Testis (tissue), 2 donors: ENCODE measurements at regions not wholly inside any gene's neighbourhood (a gene's known extent, or its start where the extent isn't known, plus 50 kb on each side); places are given as distances from the start of the nearest gene placed in this dataset.

Source experiments
- CTCF ChIP-seq, 3 experiments: fragments of 450-650 bp in 2 of 3; fragments of 200-600 bp in 1 of 3; sonication (generic) in 1 of 3; IDR thresholded peaks; one replicate each; pipeline ENCODE4 v1.5.1; 2016 to 2019; ENCODE audit warnings: antibody characterized with exemption in 3 of 3, mild to moderate bottlenecking in 2 of 3, moderate library complexity in 1 of 3
- POLR2A ChIP-seq: fragments of 450-650 bp; IDR thresholded peaks from one replicate; pipeline ENCODE4 v1.6.1; 2017; ENCODE audit warnings: antibody characterized with exemption, mild to moderate bottlenecking, moderate library complexity

GRCh38 chr10:130553826-130554225 lies 417.6 kb downstream of the GLRX3 start:
- no peak for TF ChIP-seq CTCF (IDR thresholded peaks at IDR 0.05)
- no peak for TF ChIP-seq POLR2A
